ENCODE measurements at regions not wholly inside any gene's neighbourhood (a gene's known extent, or its start where the extent isn't known, plus 50 kb on each side); places are given as distances from the start of the nearest gene placed in this dataset.

- H3K4me3 ChIP-seq (ENCODE audit: insufficient read depth, low read depth, low read length), result no peak overlapping the region
- dilution Hi-C loops (cut with HindIII; ENCODE audit: low sequenced_read_pairs, unreplicated experiment), result no loop called here
- no peaks in the 10 kb centered on the region for H4K20me1 ChIP-seq (ENCODE audit: insufficient read depth, low read length)
- no peak overlapping the region for H2AK9ac ChIP-seq (replicated peaks; ENCODE audit: low read depth, low read length, poor library complexity)
- peak overlapping the region; percentile 48; the same call in 1 of the 2 replicates for H2BK20ac ChIP-seq (ENCODE audit: low read depth, low read length)
- in situ Hi-C loops (cut with MboI; ENCODE audit: low sequenced_read_pairs), result loop anchor here (10.0 kb wide), 1 partner anchor 167 kb away; no protein-coding TSS in a partner anchor
- H2AFZ ChIP-seq (replicated peaks; ENCODE audit: low read length, poor library complexity), result no peak overlapping the region
- WGBS, 2 experiments (ENCODE audit: extremely low coverage in 2 of 2, insufficient read length in 1 of 2), result 97% methylated on average over 6 of the region's 11 CpGs; no CpG with 5 or more reads in 1 of the 2 experiments
- TF ChIP-seq RCOR1 (IDR thresholded peaks at IDR 0.05; ENCODE audit: insufficient replicate concordance, low read length) (no peak), CEBPB (IDR thresholded peaks at IDR 0.05; ENCODE audit: low read depth, low read length) (no peak), CHD1 (IDR thresholded peaks at IDR 0.05; ENCODE audit: low read depth, low read length) (no peak), MAFK (IDR thresholded peaks at IDR 0.05; ENCODE audit: low read depth, low read length) (no peak), MXI1 (IDR thresholded peaks at IDR 0.05; ENCODE audit: borderline replicate concordance, low read depth, low read length) (no peak), ELK1 (IDR thresholded peaks at IDR 0.05; ENCODE audit: borderline replicate concordance, low read depth, low read length) (no peak), FOS (IDR thresholded peaks at IDR 0.05; ENCODE audit: low read depth, low read length) (no peak), MAZ (IDR thresholded peaks at IDR 0.05; ENCODE audit: borderline replicate concordance, low read depth, low read length) (no peak), BHLHE40 (IDR thresholded peaks at IDR 0.05; ENCODE audit: low read depth, low read length) (no peak), NFE2L2 (IDR thresholded peaks at IDR 0.05; ENCODE audit: low read depth, low read length) (no peak), USF2 (IDR thresholded peaks at IDR 0.05; ENCODE audit: low read depth, low read length) (no peak), CTCF (conservative IDR thresholded peaks at IDR 0.05; ENCODE audit: low read depth, low read length) (no peak), RAD21 (IDR thresholded peaks at IDR 0.05; ENCODE audit: low read length) (no peak), POLR2A (IDR thresholded peaks at IDR 0.05; ENCODE audit: low read depth, low read length) (no peak), RFX5 (IDR thresholded peaks at IDR 0.05; ENCODE audit: low read depth, low read length) (no peak), SMC3 (IDR thresholded peaks at IDR 0.05; ENCODE audit: low read depth, low read length) (no peak)
- H2BK15ac ChIP-seq (ENCODE audit: low read depth, low read length), result peak overlapping the region; percentile 42; the same call in 1 of the 3 replicates
- H3K4me2 ChIP-seq (ENCODE audit: low read depth, low read length), result no peak overlapping the region
- intact Hi-C loops (cut with micrococcal nuclease), result no loop called here
- peak overlapping the region; percentile 61 for H2AK5ac ChIP-seq (ENCODE audit: low read depth, low read length)
- no peak overlapping the region for H3K56ac ChIP-seq (ENCODE audit: extremely low read depth, insufficient read depth, low read length)
- ATAC-seq (ENCODE audit: low read depth) (no peak), DNase-seq (no peak)
- 0 out of 2 replicates have a peak, but pooled peaks cover 2% of the 10 kb centered on the region for H3K9me1 ChIP-seq (ENCODE audit: insufficient read depth, low read length)
- no peak overlapping the region for H3K23ac ChIP-seq (ENCODE audit: low read depth, low read length)
- H4K8ac ChIP-seq (ENCODE audit: low read depth in 2 of 2, low read length in 2 of 2), result no peak overlapping the region; a peak in 1 of 4 replicates
- H4K91ac ChIP-seq (ENCODE audit: insufficient read depth, low read depth, low read length), result peak overlapping the region; percentile 20; the same call in 1 of the 2 replicates
- no peaks in the 10 kb centered on the region for H3K36me3 ChIP-seq (ENCODE audit: control insufficient read depth, insufficient read depth, low read length)
- no peaks in the 10 kb centered on the region for H3K27me3 ChIP-seq (ENCODE audit: control insufficient read depth, insufficient read depth, low read length)
- H3K4ac ChIP-seq (ENCODE audit: low read depth, low read length), result peak overlapping the region; percentile 40; the same call in 1 of the 2 replicates
- H3K4me1 ChIP-seq (ENCODE audit: control insufficient read depth, insufficient read depth, low read length), result peaks cover 19% of the 10 kb centered on the region
- peak overlapping the region; percentile 30; the same call in 1 of the 2 replicates for H2BK120ac ChIP-seq (ENCODE audit: low read depth, low read length)
- no peak overlapping the region for H3K14ac ChIP-seq (replicated peaks; ENCODE audit: low read depth, low read length)
- H3K27ac ChIP-seq (ENCODE audit: insufficient read depth, low read length), result no peak overlapping the region
- H2BK5ac ChIP-seq (ENCODE audit: low read depth, low read length, poor library complexity, severe bottlenecking), result no peak overlapping the region
- no TSS peak for BruUV-seq (replicated peaks)
- POLR2A ChIA-PET (ENCODE audit: unreplicated experiment), result no interaction called here
- no peak overlapping the region for H3K9ac ChIP-seq (ENCODE audit: low read depth, low read length)
- H4K5ac ChIP-seq (ENCODE audit: low read depth, low read length), result no peak overlapping the region
- no peak overlapping the region for H3K18ac ChIP-seq (ENCODE audit: low read depth, low read length)
- H3K79me1 ChIP-seq (ENCODE audit: low read depth in 1 of 2, low read length in 2 of 2), result no peaks in the 10 kb centered on the region; a peak in 1 of 4 replicates
- no peaks in the 10 kb centered on the region for H3K9me3 ChIP-seq (ENCODE audit: control insufficient read depth, insufficient read depth, low read length)
- CTCF ChIA-PET, result interaction anchor here (0.6 kb wide), 1 partner anchor 49 kb away, joined by 4 read pairs; no protein-coding TSS in a partner anchor
Observed at GRCh38 chr16:73231379-73231778, 183.5 kb upstream of the ZFHX3 start.
